HepG2 (cell line): ENCODE measurements at regions not wholly inside any gene's neighbourhood (a gene's known extent, or its start where the extent isn't known, plus 50 kb on each side); places are given as distances from the start of the nearest gene placed in this dataset.

Source experiments
- HOXA3 ChIP-seq: sonication (generic); formaldehyde crosslinking; IDR thresholded peaks from 2 replicates; pipeline ENCODE4 v1.5.0; 2020; ENCODE audit warnings: missing genetic modification reagents
- KAT2B ChIP-seq: fragments of 150-350 bp; IDR thresholded peaks from 2 replicates; pipeline ENCODE4 v1.6.1; 2014; ENCODE audit warnings: low read depth, low read length, borderline replicate concordance
- NCOA1 ChIP-seq: sonication (generic); formaldehyde crosslinking; IDR thresholded peaks from 2 replicates; pipeline ENCODE4 v1.9.0; 2021; ENCODE audit warnings: missing genetic modification reagents
- NFE2L2 ChIP-seq: fragments of 150-350 bp; IDR thresholded peaks from 2 replicates; pipeline ENCODE4 v1.6.1; 2014; ENCODE audit warnings: low read length
- PITX1 ChIP-seq: sonication (generic); formaldehyde crosslinking; IDR thresholded peaks from 2 replicates; pipeline ENCODE4 v1.5.1; 2020; ENCODE audit warnings: mild to moderate bottlenecking, missing genetic modification reagents
- RBAK ChIP-seq: sonication (generic); formaldehyde crosslinking; IDR thresholded peaks from 2 replicates; pipeline ENCODE4 v1.5.1; 2020; ENCODE audit warnings: mild to moderate bottlenecking, missing genetic modification reagents
- RBFOX2 ChIP-seq: fragments of 200-400 bp; formaldehyde crosslinking; IDR thresholded peaks from 2 replicates; pipeline ENCODE4 v1.6.1; 2017; ENCODE audit warnings: low read depth, mild to moderate bottlenecking, low read length
- REXO4 ChIP-seq: sonication (generic); formaldehyde crosslinking; IDR thresholded peaks from 2 replicates; pipeline ENCODE4 v1.8.0; 2022; ENCODE audit warnings: missing genetic modification reagents, mild to moderate bottlenecking, borderline replicate concordance
- SALL1 ChIP-seq: sonication (generic); formaldehyde crosslinking; IDR thresholded peaks from 2 replicates; pipeline ENCODE4 v1.8.0; 2022; ENCODE audit warnings: mild to moderate bottlenecking, missing genetic modification reagents
- SOX6 ChIP-seq, 2 experiments: fragments of 450-650 bp in 1 of 2; sonication (generic) in 1 of 2; formaldehyde crosslinking in 1 of 2; IDR thresholded peaks; 2 replicates each; pipeline versions ENCODE4 v1.4.0 to v1.6.1; 2017 to 2020; ENCODE audit warnings: antibody characterized with exemption in 1 of 2, mild to moderate bottlenecking in 1 of 2, missing genetic modification reagents in 1 of 2
- TBX2 ChIP-seq: sonication (generic); formaldehyde crosslinking; IDR thresholded peaks from 2 replicates; pipeline ENCODE4 v1.5.0; 2020; ENCODE audit warnings: missing genetic modification reagents, mild to moderate bottlenecking, borderline replicate concordance
- TCF12 ChIP-seq, 2 experiments: fragments of 450-650 bp in 1 of 2; sonication (generic) in 1 of 2; formaldehyde crosslinking in 1 of 2; IDR thresholded peaks; 2 replicates each; pipeline versions ENCODE4 v1.6.1 to v1.8.0; 2017 to 2022; ENCODE audit warnings: antibody characterized with exemption in 1 of 2, mild to moderate bottlenecking in 1 of 2, missing genetic modification reagents in 1 of 2, moderate library complexity in 1 of 2
- U2AF2 ChIP-seq: fragments of 200-400 bp; formaldehyde crosslinking; IDR thresholded peaks from 2 replicates; pipeline ENCODE4 v1.6.1; 2017; ENCODE audit warnings: low read depth, mild to moderate bottlenecking, low read length
- XBP1 ChIP-seq: sonication (generic); formaldehyde crosslinking; IDR thresholded peaks from 2 replicates; pipeline ENCODE4 v1.5.0; 2020; ENCODE audit warnings: missing genetic modification reagents
- ZFY ChIP-seq: sonication (generic); formaldehyde crosslinking; IDR thresholded peaks from 2 replicates; pipeline ENCODE4 v1.4.0; 2020; ENCODE audit warnings: missing genetic modification reagents
- ZNF124 ChIP-seq: sonication (generic); formaldehyde crosslinking; IDR thresholded peaks from 2 replicates; pipeline ENCODE4 v1.4.0; 2020; ENCODE audit warnings: missing genetic modification reagents
- ZNF367 ChIP-seq: sonication (generic); formaldehyde crosslinking; IDR thresholded peaks from 2 replicates; pipeline ENCODE4 v1.4.0; 2020; ENCODE audit warnings: missing genetic modification reagents, borderline replicate concordance
- ZNF549 ChIP-seq: sonication (generic); formaldehyde crosslinking; IDR thresholded peaks from 2 replicates; pipeline ENCODE4 v1.5.0; 2020; ENCODE audit warnings: missing genetic modification reagents
- ZNF558 ChIP-seq: sonication (generic); formaldehyde crosslinking; IDR thresholded peaks from 2 replicates; pipeline ENCODE4 v1.9.0; 2022; ENCODE audit warnings: mild to moderate bottlenecking, missing genetic modification reagents, borderline replicate concordance
- TF ChIP-seq, protein P1 (sequence below): sonication (generic); formaldehyde crosslinking; IDR thresholded peaks from 2 replicates; pipeline ENCODE4 v1.5.1; 2020; ENCODE audit warnings: mild to moderate bottlenecking, missing genetic modification reagents, moderate library complexity
- TF ChIP-seq, protein P2 (sequence below): sonication (generic); formaldehyde crosslinking; IDR thresholded peaks from 2 replicates; pipeline ENCODE4 v1.5.0; 2020; ENCODE audit warnings: mild to moderate bottlenecking, missing genetic modification reagents
- TF ChIP-seq, protein P3 (sequence below): sonication (generic); formaldehyde crosslinking; IDR thresholded peaks from 2 replicates; pipeline ENCODE4 v1.5.1; 2020; ENCODE audit warnings: mild to moderate bottlenecking, moderate library complexity, missing genetic modification reagents

DNA sequence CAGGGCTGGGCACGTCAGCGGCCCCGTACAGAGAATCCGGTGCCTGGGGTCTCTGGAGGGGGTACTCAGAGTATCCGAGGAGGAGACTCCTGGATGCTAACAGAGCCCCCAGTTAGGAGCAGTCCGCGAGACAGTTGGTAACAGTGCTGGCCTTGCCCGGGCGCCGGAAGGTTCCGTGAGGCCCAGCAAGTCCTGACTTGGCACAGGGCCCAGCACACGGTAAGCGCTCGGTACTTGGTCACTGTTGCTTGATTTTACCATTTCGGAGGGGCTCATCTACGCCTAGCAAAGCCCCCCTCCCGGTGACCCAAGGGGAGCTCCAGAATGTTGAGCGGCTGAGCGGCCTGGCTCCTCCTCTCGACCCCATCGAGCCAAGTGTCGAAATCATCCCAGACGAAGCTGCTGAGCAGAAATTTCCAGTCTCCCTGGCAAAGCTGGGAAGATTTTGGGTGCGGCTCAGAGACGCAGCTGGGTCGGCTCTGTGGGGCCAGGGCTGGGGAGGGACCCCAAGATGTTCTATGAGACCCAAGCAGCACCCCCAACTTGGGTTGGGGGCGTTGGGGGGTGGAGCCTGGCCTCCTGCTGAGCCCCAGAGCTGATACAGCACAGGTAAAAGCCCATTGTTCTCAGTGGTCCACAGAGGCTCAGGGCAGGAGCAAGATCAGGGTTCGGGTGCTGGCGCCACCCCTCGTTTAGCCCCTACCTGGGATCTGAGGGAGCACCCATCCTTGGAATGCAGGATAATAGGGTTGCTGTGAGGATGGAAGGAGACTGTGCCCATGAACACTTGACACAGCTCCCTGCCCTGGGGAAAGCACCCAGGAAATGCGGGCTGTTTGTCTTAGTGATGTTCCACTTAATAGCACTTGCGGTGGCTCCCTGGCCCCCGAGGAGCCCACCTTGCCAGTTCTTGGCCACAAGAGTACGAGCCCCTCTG lies 137.2 kb downstream of the C9orf50 start (continued):
- TF ChIP-seq TCF12 (IDR thresholded peaks at IDR 0.05) = no peak
- no peak for TF ChIP-seq TCF12 (CRISPR knock-in tag; IDR thresholded peaks at IDR 0.05)
- TF ChIP-seq U2AF2 = no peak
- no peak for TF ChIP-seq TBX2 (CRISPR knock-in tag)
- peak; percentile 47; the same call in 1 of the 2 replicates for TF ChIP-seq HOXA3 (CRISPR knock-in tag)
- TF ChIP-seq KAT2B = no peak
- TF ChIP-seq, protein P1, sequence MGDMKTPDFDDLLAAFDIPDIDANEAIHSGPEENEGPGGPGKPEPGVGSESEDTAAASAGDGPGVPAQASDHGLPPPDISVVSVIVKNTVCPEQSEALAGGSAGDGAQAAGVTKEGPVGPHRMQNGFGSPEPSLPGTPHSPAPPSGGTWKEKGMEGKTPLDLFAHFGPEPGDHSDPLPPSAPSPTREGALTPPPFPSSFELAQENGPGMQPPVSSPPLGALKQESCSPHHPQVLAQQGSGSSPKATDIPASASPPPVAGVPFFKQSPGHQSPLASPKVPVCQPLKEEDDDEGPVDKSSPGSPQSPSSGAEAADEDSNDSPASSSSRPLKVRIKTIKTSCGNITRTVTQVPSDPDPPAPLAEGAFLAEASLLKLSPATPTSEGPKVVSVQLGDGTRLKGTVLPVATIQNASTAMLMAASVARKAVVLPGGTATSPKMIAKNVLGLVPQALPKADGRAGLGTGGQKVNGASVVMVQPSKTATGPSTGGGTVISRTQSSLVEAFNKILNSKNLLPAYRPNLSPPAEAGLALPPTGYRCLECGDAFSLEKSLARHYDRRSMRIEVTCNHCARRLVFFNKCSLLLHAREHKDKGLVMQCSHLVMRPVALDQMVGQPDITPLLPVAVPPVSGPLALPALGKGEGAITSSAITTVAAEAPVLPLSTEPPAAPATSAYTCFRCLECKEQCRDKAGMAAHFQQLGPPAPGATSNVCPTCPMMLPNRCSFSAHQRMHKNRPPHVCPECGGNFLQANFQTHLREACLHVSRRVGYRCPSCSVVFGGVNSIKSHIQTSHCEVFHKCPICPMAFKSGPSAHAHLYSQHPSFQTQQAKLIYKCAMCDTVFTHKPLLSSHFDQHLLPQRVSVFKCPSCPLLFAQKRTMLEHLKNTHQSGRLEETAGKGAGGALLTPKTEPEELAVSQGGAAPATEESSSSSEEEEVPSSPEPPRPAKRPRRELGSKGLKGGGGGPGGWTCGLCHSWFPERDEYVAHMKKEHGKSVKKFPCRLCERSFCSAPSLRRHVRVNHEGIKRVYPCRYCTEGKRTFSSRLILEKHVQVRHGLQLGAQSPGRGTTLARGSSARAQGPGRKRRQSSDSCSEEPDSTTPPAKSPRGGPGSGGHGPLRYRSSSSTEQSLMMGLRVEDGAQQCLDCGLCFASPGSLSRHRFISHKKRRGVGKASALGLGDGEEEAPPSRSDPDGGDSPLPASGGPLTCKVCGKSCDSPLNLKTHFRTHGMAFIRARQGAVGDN (CRISPR knock-in tag) = peak; percentile 85
- no peak for TF ChIP-seq RBAK (CRISPR knock-in tag)
- no peak for TF ChIP-seq ZNF367 (CRISPR knock-in tag)
- TF ChIP-seq XBP1 (CRISPR knock-in tag) = no peak
- TF ChIP-seq, protein P2, sequence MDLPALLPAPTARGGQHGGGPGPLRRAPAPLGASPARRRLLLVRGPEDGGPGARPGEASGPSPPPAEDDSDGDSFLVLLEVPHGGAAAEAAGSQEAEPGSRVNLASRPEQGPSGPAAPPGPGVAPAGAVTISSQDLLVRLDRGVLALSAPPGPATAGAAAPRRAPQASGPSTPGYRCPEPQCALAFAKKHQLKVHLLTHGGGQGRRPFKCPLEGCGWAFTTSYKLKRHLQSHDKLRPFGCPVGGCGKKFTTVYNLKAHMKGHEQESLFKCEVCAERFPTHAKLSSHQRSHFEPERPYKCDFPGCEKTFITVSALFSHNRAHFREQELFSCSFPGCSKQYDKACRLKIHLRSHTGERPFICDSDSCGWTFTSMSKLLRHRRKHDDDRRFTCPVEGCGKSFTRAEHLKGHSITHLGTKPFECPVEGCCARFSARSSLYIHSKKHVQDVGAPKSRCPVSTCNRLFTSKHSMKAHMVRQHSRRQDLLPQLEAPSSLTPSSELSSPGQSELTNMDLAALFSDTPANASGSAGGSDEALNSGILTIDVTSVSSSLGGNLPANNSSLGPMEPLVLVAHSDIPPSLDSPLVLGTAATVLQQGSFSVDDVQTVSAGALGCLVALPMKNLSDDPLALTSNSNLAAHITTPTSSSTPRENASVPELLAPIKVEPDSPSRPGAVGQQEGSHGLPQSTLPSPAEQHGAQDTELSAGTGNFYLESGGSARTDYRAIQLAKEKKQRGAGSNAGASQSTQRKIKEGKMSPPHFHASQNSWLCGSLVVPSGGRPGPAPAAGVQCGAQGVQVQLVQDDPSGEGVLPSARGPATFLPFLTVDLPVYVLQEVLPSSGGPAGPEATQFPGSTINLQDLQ (CRISPR knock-in tag) = no peak
- no peak for TF ChIP-seq SOX6 (IDR thresholded peaks at IDR 0.05)
- TF ChIP-seq SOX6 (CRISPR knock-in tag; IDR thresholded peaks at IDR 0.05) = no peak
- TF ChIP-seq, protein P3, sequence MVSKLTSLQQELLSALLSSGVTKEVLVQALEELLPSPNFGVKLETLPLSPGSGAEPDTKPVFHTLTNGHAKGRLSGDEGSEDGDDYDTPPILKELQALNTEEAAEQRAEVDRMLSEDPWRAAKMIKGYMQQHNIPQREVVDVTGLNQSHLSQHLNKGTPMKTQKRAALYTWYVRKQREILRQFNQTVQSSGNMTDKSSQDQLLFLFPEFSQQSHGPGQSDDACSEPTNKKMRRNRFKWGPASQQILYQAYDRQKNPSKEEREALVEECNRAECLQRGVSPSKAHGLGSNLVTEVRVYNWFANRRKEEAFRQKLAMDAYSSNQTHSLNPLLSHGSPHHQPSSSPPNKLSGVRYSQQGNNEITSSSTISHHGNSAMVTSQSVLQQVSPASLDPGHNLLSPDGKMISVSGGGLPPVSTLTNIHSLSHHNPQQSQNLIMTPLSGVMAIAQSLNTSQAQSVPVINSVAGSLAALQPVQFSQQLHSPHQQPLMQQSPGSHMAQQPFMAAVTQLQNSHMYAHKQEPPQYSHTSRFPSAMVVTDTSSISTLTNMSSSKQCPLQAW (CRISPR knock-in tag) = no peak
- TF ChIP-seq RBFOX2 = no peak
- TF ChIP-seq SALL1 = 0 out of 2 replicates have a peak, but pooled peaks have one; percentile 11
- TF ChIP-seq ZNF124 = no peak
- no peak for TF ChIP-seq ZNF558 (CRISPR knock-in tag)
- TF ChIP-seq NCOA1 (CRISPR knock-in tag) = no peak
- TF ChIP-seq ZFY (CRISPR knock-in tag) = 0 out of 2 replicates have a peak, but pooled peaks have one; percentile 25
- no peak for TF ChIP-seq ZNF549 (CRISPR knock-in tag)
- no peak for TF ChIP-seq NFE2L2
- no peak for TF ChIP-seq PITX1 (CRISPR knock-in tag)
- no peak for TF ChIP-seq REXO4 (CRISPR knock-in tag)
